HEK293 (cell line): ENCODE measurements at regions not wholly inside any gene's neighbourhood (a gene's known extent, or its start where the extent isn't known, plus 50 kb on each side); places are given as distances from the start of the nearest gene placed in this dataset.

ENCODE experiments used
- CTCF ChIA-PET: fragments of 350-600 bp; formaldehyde crosslinking; extraction: SDS; loops from one replicate; lab custom pipeline; 2021; ENCODE audit warnings: antibody characterized with exemption; lab: Yijun Ruan, JAX
- POLR2A ChIA-PET: fragments of 300-600 bp; formaldehyde crosslinking; extraction: SDS; loops from one replicate; lab custom pipeline; 2020; ENCODE audit warnings: antibody characterized with exemption, inconsistent platforms; lab: Yijun Ruan, JAX
- H3K27ac ChIP-seq: fragments of 200-500 bp; sonication (Bioruptor generic); 2 replicates; pipeline ENCODE4 v1.5.1; 2014; ENCODE audit warnings: low read depth, low read length, control low read depth, inconsistent platforms; ENCODE audit errors: extremely low read depth
- H3K36me3 ChIP-seq, 2 experiments: fragments of 200-500 bp in 1 of 2; sonication (Bioruptor generic) in 1 of 2; 1 replicate in 1 of 2; 2 replicates in 1 of 2; pipeline ENCODE4 v1.5.1; 2014 to 2017; ENCODE audit warnings: inconsistent platforms in 2 of 2, low read length in 2 of 2; ENCODE audit not compliant: control insufficient read depth in 2 of 2, insufficient read depth in 1 of 2
- H3K4me1 ChIP-seq: fragments of 200-500 bp; sonication (Bioruptor generic); 2 replicates; pipeline ENCODE4 v1.5.1; 2014; ENCODE audit warnings: mild to moderate bottlenecking, low read length, inconsistent platforms; ENCODE audit not compliant: control insufficient read depth, insufficient read depth
- H3K4me3 ChIP-seq: 2 replicates; pipeline ENCODE4 v1.5.1; 2011; ENCODE audit warnings: low read depth, mild to moderate bottlenecking, control low read depth, low read length, moderate library complexity
- H3K9me3 ChIP-seq: fragments of 200-500 bp; sonication (Bioruptor generic); 2 replicates; pipeline ENCODE4 v1.5.1; 2014; ENCODE audit warnings: low read depth, low read length, inconsistent platforms; ENCODE audit not compliant: control insufficient read depth, insufficient read depth
- BCL11B ChIP-seq: fragments of 450-650 bp; formaldehyde crosslinking; IDR thresholded peaks from 2 replicates; pipeline ENCODE4 v1.5.1; 2016; ENCODE audit warnings: low read depth, missing biosample characterization, missing genetic modification characterization
- HOXD13 ChIP-seq: sonication (generic); formaldehyde crosslinking; IDR thresholded peaks from 2 replicates; pipeline ENCODE4 v1.8.0; 2022; ENCODE audit warnings: missing genetic modification reagents, borderline replicate concordance
- KLF8 ChIP-seq: fragments of 450-650 bp; formaldehyde crosslinking; IDR thresholded peaks from 2 replicates; pipeline ENCODE4 v1.5.1; 2016; ENCODE audit warnings: missing biosample characterization, missing genetic modification characterization
- SP7 ChIP-seq: fragments of 450-650 bp; formaldehyde crosslinking; IDR thresholded peaks from 2 replicates; pipeline ENCODE4 v1.5.1; 2016; ENCODE audit warnings: missing biosample characterization, missing genetic modification characterization
- ZBTB20 ChIP-seq: fragments of 450-650 bp; formaldehyde crosslinking; IDR thresholded peaks from 2 replicates; pipeline ENCODE4 v1.5.1; 2016; ENCODE audit warnings: missing biosample characterization, missing genetic modification characterization
- ZBTB8A ChIP-seq: fragments of 450-650 bp; formaldehyde crosslinking; IDR thresholded peaks from 2 replicates; pipeline ENCODE4 v1.5.1; 2016; ENCODE audit warnings: missing biosample characterization, missing genetic modification characterization
- ZFP37 ChIP-seq: fragments of 450-650 bp; formaldehyde crosslinking; IDR thresholded peaks from 2 replicates; pipeline ENCODE4 v1.5.1; 2016; ENCODE audit warnings: missing biosample characterization, missing genetic modification characterization
- ZNF112 ChIP-seq: fragments of 450-650 bp; formaldehyde crosslinking; IDR thresholded peaks from 2 replicates; pipeline ENCODE4 v1.5.0; 2017; ENCODE audit warnings: missing biosample characterization, missing genetic modification characterization
- ZNF132 ChIP-seq: fragments of 450-650 bp; formaldehyde crosslinking; IDR thresholded peaks from 2 replicates; pipeline ENCODE4 v1.5.1; 2017; ENCODE audit warnings: missing biosample characterization, missing genetic modification characterization, borderline replicate concordance
- ZNF223 ChIP-seq: fragments of 450-650 bp; formaldehyde crosslinking; IDR thresholded peaks from 2 replicates; pipeline ENCODE4 v1.5.1; 2016; ENCODE audit warnings: missing biosample characterization, missing genetic modification characterization
- ZNF266 ChIP-seq: fragments of 450-650 bp; formaldehyde crosslinking; IDR thresholded peaks from 2 replicates; pipeline ENCODE4 v1.5.1; 2016; ENCODE audit warnings: missing biosample characterization, missing genetic modification characterization, low read depth
- ZNF274 ChIP-seq, 2 experiments: fragments of 200-500 bp in 1 of 2; fragments of 450-650 bp in 1 of 2; sonication (Bioruptor generic) in 1 of 2; formaldehyde crosslinking in 1 of 2; IDR thresholded peaks; 2 replicates each; pipeline versions ENCODE4 v1.5.1 to v1.6.1; 2014 to 2016; ENCODE audit warnings: borderline replicate concordance in 1 of 2, inconsistent platforms in 1 of 2, low read length in 1 of 2, missing biosample characterization in 1 of 2, missing genetic modification characterization in 1 of 2
- ZNF302 ChIP-seq: fragments of 450-650 bp; formaldehyde crosslinking; IDR thresholded peaks from 2 replicates; pipeline ENCODE4 v1.5.1; 2016; ENCODE audit warnings: missing biosample characterization, missing genetic modification characterization, low read depth
- ZNF311 ChIP-seq: fragments of 450-650 bp; formaldehyde crosslinking; IDR thresholded peaks from 2 replicates; pipeline ENCODE4 v1.5.1; 2017; ENCODE audit warnings: missing biosample characterization, missing genetic modification characterization, borderline replicate concordance
- ZNF341 ChIP-seq: fragments of 450-650 bp; formaldehyde crosslinking; IDR thresholded peaks from 2 replicates; pipeline ENCODE4; 2016; ENCODE audit warnings: low read depth, missing biosample characterization, missing genetic modification characterization
- ZNF354C ChIP-seq: fragments of 450-650 bp; formaldehyde crosslinking; IDR thresholded peaks from 2 replicates; pipeline ENCODE4 v1.5.1; 2016; ENCODE audit warnings: missing biosample characterization, missing genetic modification characterization, low read depth, borderline replicate concordance
- ZNF433 ChIP-seq: fragments of 450-650 bp; formaldehyde crosslinking; IDR thresholded peaks from 2 replicates; pipeline ENCODE4 v1.5.1; 2016; ENCODE audit warnings: missing biosample characterization, missing genetic modification characterization, low read depth
- ZNF623 ChIP-seq: fragments of 450-650 bp; formaldehyde crosslinking; IDR thresholded peaks from 2 replicates; pipeline ENCODE4 v1.5.1; 2016; ENCODE audit warnings: missing biosample characterization, missing genetic modification characterization
- ZNF658 ChIP-seq: fragments of 450-650 bp; formaldehyde crosslinking; IDR thresholded peaks from 2 replicates; pipeline ENCODE4; 2016; ENCODE audit warnings: missing biosample characterization, missing genetic modification characterization
- ZNF664 ChIP-seq: fragments of 450-650 bp; formaldehyde crosslinking; IDR thresholded peaks from 2 replicates; pipeline ENCODE4 v1.5.1; 2016; ENCODE audit warnings: missing biosample characterization, missing genetic modification characterization
- TF ChIP-seq, protein P1 (sequence below): fragments of 450-650 bp; formaldehyde crosslinking; conservative IDR thresholded peaks from 2 replicates; pipeline ENCODE4 v1.5.1; 2016; ENCODE audit warnings: low read depth, missing biosample characterization, missing genetic modification characterization
- TF ChIP-seq, protein P2 (sequence below): fragments of 450-650 bp; formaldehyde crosslinking; IDR thresholded peaks from 2 replicates; pipeline ENCODE4 v1.5.1; 2017; ENCODE audit warnings: missing biosample characterization, missing genetic modification characterization
- TF ChIP-seq, protein P3 (sequence below): fragments of 450-650 bp; formaldehyde crosslinking; IDR thresholded peaks from 2 replicates; pipeline ENCODE4; 2016; ENCODE audit warnings: missing biosample characterization, missing genetic modification characterization

DNA sequence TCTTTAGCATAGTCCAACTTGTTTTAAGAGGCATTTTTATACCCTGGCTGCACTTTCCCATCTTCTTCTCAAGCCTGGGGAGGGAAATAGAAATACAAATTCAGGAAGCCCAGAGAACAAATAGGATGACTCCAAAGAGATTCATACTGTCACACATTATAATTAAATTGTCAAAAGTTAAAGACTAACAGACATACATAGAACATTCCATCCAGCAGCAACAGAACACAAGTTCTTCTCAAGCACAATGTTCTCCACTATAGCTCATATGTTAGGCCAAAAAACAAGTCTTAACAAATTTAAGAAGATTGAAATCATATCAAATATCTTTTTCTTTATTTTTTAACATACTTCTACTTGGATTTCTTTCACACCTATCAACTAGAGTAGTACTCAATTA is 75.7 kb downstream of the ANKRD7 start (continued):
- TF ChIP-seq, protein P1, sequence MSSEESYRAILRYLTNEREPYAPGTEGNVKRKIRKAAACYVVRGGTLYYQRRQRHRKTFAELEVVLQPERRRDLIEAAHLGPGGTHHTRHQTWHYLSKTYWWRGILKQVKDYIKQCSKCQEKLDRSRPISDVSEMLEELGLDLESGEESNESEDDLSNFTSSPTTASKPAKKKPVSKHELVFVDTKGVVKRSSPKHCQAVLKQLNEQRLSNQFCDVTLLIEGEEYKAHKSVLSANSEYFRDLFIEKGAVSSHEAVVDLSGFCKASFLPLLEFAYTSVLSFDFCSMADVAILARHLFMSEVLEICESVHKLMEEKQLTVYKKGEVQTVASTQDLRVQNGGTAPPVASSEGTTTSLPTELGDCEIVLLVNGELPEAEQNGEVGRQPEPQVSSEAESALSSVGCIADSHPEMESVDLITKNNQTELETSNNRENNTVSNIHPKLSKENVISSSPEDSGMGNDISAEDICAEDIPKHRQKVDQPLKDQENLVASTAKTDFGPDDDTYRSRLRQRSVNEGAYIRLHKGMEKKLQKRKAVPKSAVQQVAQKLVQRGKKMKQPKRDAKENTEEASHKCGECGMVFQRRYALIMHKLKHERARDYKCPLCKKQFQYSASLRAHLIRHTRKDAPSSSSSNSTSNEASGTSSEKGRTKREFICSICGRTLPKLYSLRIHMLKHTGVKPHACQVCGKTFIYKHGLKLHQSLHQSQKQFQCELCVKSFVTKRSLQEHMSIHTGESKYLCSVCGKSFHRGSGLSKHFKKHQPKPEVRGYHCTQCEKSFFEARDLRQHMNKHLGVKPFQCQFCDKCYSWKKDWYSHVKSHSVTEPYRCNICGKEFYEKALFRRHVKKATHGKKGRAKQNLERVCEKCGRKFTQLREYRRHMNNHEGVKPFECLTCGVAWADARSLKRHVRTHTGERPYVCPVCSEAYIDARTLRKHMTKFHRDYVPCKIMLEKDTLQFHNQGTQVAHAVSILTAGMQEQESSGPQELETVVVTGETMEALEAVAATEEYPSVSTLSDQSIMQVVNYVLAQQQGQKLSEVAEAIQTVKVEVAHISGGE (tag by site-specific recombination) = no peak
- no peak for TF ChIP-seq ZNF132 (tag by site-specific recombination)
- TF ChIP-seq ZNF302 (tag by site-specific recombination) = no peak
- no peak for TF ChIP-seq ZNF433 (tag by site-specific recombination)
- no peak for TF ChIP-seq ZNF266 (tag by site-specific recombination)
- no peak for TF ChIP-seq ZBTB8A
- TF ChIP-seq ZNF274 (IDR thresholded peaks at IDR 0.05; ENCODE audit: low read length) = no peak
- no peak for TF ChIP-seq ZNF274 (tag by site-specific recombination; IDR thresholded peaks at IDR 0.05; ENCODE audit: borderline replicate concordance)
- TF ChIP-seq, all 188 proteins: peak for 0

DNA sequence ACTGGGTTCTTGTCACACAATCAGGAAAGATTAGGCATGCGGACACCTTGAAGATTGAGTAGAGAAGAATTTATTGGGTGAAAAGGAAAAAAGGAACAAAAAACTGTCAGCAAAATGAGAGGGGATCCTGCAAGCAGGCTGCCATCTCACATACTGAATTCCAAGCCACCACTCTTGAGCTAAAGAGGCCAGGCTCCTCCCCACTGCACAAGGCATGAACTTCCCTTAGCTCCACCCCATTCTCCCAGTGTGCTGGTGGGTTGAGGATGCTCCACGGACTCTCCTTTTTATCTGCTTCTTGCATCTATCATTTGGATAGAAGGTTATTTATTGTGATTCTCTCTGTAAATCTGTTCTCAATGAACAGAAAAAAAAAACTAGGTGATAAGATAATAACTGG is 79.6 kb downstream of the ANKRD7 start:
- CTCF ChIA-PET = no interaction called here
- no peak overlapping the region for H3K4me3 ChIP-seq
- no peaks in the 10 kb centered on the region for H3K9me3 ChIP-seq
- POLR2A ChIA-PET = no interaction called here
- H3K4me1 ChIP-seq = no peaks in the 10 kb centered on the region
- no peaks in the 10 kb centered on the region for H3K36me3 ChIP-seq
- no peak overlapping the region for H3K27ac ChIP-seq
- TF ChIP-seq ZNF341 (tag by site-specific recombination) (no peak), ZNF664 (no peak), ZNF311 (no peak), KLF8 (tag by site-specific recombination) (no peak), ZNF223 (tag by site-specific recombination) (no peak), ZNF354C (tag by site-specific recombination) (no peak), SP7 (tag by site-specific recombination) (no peak), ZNF658 (no peak), ZFP37 (tag by site-specific recombination) (no peak)
- TF ChIP-seq, protein P2, sequence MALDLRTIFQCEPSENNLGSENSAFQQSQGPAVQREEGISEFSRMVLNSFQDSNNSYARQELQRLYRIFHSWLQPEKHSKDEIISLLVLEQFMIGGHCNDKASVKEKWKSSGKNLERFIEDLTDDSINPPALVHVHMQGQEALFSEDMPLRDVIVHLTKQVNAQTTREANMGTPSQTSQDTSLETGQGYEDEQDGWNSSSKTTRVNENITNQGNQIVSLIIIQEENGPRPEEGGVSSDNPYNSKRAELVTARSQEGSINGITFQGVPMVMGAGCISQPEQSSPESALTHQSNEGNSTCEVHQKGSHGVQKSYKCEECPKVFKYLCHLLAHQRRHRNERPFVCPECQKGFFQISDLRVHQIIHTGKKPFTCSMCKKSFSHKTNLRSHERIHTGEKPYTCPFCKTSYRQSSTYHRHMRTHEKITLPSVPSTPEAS (tag by site-specific recombination) = no peak
- TF ChIP-seq, protein P3, sequence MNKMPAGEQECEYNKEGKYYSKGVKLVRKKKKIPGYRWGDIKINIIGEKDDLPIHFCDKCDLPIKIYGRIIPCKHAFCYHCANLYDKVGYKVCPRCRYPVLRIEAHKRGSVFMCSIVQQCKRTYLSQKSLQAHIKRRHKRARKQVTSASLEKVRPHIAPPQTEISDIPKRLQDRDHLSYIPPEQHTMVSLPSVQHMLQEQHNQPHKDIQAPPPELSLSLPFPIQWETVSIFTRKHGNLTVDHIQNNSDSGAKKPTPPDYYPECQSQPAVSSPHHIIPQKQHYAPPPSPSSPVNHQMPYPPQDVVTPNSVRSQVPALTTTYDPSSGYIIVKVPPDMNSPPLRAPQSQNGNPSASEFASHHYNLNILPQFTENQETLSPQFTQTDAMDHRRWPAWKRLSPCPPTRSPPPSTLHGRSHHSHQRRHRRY = no peak

DNA sequence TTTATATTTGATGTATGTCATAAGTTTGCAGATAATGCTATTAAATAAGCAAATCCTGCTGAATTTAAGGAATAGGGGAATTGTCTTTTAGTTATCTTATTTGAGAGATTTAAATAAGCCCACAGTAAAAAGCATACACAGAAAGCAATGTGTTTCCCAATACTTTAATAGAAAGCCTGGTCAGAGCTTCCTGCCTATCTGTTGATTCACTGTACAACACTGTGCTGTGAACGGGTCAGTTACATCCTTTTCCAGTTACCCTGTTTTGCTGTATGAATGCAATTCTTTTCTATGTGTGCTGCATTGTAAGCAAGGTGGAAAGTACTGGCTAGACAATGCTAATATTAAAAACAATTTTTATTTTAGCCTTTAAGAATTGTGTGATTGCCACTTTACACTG is 81.2 kb downstream of the ANKRD7 start:
- ChIA-PET POLR2A (no interaction called here), CTCF (no interaction called here)
- H3K4me1 ChIP-seq = no peaks in the 10 kb centered on the region
- no peaks in the 10 kb centered on the region for H3K36me3 ChIP-seq
- no peak overlapping the region for H3K27ac ChIP-seq
- TF ChIP-seq HOXD13 (CRISPR knock-in tag) (no peak), ZNF112 (no peak), ZNF623 (tag by site-specific recombination) (no peak), BCL11B (tag by site-specific recombination) (no peak), ZBTB20 (no peak)
- no peaks in the 10 kb centered on the region for H3K9me3 ChIP-seq
- H3K4me3 ChIP-seq = no peak overlapping the region
